DND-41 (cell line): ENCODE measurements at regions not wholly inside any gene's neighbourhood (a gene's known extent, or its start where the extent isn't known, plus 50 kb on each side); places are given as distances from the start of the nearest gene placed in this dataset.

Experiments
- EZH2 ChIP-seq: IDR thresholded peaks from 3 replicates; pipeline ENCODE4 v1.6.1; 2012; ENCODE audit warnings: borderline replicate concordance, low read depth, mild to moderate bottlenecking, moderate library complexity, low read length, inconsistent platforms; ENCODE audit not compliant: severe bottlenecking
- TF ChIP-seq, protein P1 (sequence below): IDR thresholded peaks from 2 replicates; pipeline ENCODE4 v1.5.1; 2012; ENCODE audit warnings: borderline replicate concordance, low read length, moderate library complexity, mild to moderate bottlenecking; ENCODE audit not compliant: poor library complexity, severe bottlenecking; ENCODE audit errors: extremely low read depth

DNA sequence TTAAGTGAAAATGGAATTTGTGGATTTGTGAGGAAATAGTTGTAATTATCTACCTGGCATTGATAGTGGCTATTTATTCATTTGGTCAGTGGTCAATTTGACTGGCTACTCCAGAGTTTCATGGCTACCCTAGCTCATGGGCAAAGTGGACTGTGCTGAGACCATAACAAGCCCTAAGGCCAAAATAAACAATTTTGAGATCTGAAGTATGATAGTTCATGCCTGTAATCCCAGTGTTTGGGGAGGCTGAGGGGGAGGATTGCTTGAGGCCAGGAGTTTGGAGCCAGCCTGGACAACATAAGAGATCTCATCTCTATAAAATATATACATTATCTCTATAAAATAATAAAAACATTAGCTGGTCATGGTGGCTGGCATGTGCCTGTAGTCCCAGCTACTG, 311.7 kb downstream of the HIVEP2 start:
- TF ChIP-seq, protein P1, sequence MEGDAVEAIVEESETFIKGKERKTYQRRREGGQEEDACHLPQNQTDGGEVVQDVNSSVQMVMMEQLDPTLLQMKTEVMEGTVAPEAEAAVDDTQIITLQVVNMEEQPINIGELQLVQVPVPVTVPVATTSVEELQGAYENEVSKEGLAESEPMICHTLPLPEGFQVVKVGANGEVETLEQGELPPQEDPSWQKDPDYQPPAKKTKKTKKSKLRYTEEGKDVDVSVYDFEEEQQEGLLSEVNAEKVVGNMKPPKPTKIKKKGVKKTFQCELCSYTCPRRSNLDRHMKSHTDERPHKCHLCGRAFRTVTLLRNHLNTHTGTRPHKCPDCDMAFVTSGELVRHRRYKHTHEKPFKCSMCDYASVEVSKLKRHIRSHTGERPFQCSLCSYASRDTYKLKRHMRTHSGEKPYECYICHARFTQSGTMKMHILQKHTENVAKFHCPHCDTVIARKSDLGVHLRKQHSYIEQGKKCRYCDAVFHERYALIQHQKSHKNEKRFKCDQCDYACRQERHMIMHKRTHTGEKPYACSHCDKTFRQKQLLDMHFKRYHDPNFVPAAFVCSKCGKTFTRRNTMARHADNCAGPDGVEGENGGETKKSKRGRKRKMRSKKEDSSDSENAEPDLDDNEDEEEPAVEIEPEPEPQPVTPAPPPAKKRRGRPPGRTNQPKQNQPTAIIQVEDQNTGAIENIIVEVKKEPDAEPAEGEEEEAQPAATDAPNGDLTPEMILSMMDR: no peak
- no peak for TF ChIP-seq EZH2
